GM21447 (cell line): ENCODE measurements at regions not wholly inside any gene's neighbourhood (a gene's known extent, or its start where the extent isn't known, plus 50 kb on each side); places are given as distances from the start of the nearest gene placed in this dataset.

Experiments
- ATAC-seq: cut with Tn5 transposase; IDR thresholded peaks from one replicate; pipeline ENCODE4 v1.9.1; 2021; ENCODE audit not compliant: unreplicated experiment

GRCh38 chr5:142479150-142479549 lies 154.3 kb upstream of the SPRY4 start:
- no peak for ATAC-seq

- no peak for ATAC-seq
Measured at GRCh38 chr5:142478113-142478512, 153.3 kb upstream of the SPRY4 start.

GRCh38 chr5:142475102-142475513 lies 150.3 kb upstream of the SPRY4 start:
- ATAC-seq, result no peak

- ATAC-seq, result no peak
Measured at GRCh38 chr5:142474431-142475094, 149.7 kb upstream of the SPRY4 start.

GRCh38 chr5:142473038-142473437 lies 148.2 kb upstream of the SPRY4 start:
- ATAC-seq, result no peak

- no peak for ATAC-seq
Measured at GRCh38 chr5:142472306-142472951, 147.6 kb upstream of the SPRY4 start.

GRCh38 chr5:142466195-142466971 lies 141.6 kb upstream of the SPRY4 start:
- ATAC-seq, result no peak

- ATAC-seq, result no peak
Measured at GRCh38 chr5:142465476-142465875, 140.7 kb upstream of the SPRY4 start.

GRCh38 chr5:142463904-142464303 lies 139.1 kb upstream of the SPRY4 start:
- no peak for ATAC-seq

- no peak for ATAC-seq
Measured at GRCh38 chr5:142461028-142461590, 136.3 kb upstream of the SPRY4 start.

GRCh38 chr5:142459209-142459608 lies 134.4 kb upstream of the SPRY4 start:
- no peak for ATAC-seq

GRCh38 chr5:142455856-142456255 lies 131.0 kb upstream of the SPRY4 start:
- ATAC-seq, result no peak

- no peak for ATAC-seq
Measured at GRCh38 chr5:142453932-142454331, 129.1 kb upstream of the SPRY4 start.

GRCh38 chr5:142450419-142450818 lies 125.6 kb upstream of the SPRY4 start:
- no peak for ATAC-seq

- no peak for ATAC-seq
Measured at GRCh38 chr5:142447887-142448286, 123.1 kb upstream of the SPRY4 start.

- ATAC-seq, result no peak
Measured at GRCh38 chr5:142446960-142447279, 122.1 kb upstream of the SPRY4 start.

- ATAC-seq, result no peak
Measured at GRCh38 chr5:142446131-142446959, 121.5 kb upstream of the SPRY4 start.

- no peak for ATAC-seq
Measured at GRCh38 chr5:142445266-142445665, 120.4 kb upstream of the SPRY4 start.

- ATAC-seq, result no peak
Measured at GRCh38 chr5:142441616-142442015, 116.8 kb upstream of the SPRY4 start.

- no peak for ATAC-seq
Measured at GRCh38 chr5:142439207-142439860, 114.5 kb upstream of the SPRY4 start.
